ENCODE measurements at regions not wholly inside any gene's neighbourhood (a gene's known extent, or its start where the extent isn't known, plus 50 kb on each side); places are given as distances from the start of the nearest gene placed in this dataset.
A peak's percentile ranks its signal among the peaks of the same experiment; 100 is the strongest.
"Not testable (repeated sequence)": the region's sequence is repeated elsewhere in the genome, so short reads cannot be mapped to it uniquely, and the experiment has no call there.

DNA sequence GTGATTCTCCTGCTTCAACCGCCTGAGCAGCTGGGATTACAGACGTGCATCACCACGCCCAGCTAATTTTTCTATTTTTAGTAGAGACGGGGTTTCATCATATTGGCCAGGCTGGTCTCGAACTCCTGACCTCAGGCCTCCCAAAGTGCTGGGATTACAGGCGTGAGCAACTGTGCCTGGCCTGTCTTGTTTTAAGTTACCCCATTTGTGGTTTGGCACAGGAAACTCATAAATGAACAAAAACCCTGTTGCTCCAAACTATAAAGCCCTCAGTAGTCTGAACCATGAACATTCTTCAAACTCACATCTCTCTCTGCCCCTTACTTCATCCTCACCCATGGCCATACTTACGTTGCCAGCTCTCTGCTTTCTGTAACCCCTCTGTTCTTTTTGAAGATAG is 61.7 kb downstream of the RHOU start:
- DNase-seq, result not testable (repeated sequence)

DNA sequence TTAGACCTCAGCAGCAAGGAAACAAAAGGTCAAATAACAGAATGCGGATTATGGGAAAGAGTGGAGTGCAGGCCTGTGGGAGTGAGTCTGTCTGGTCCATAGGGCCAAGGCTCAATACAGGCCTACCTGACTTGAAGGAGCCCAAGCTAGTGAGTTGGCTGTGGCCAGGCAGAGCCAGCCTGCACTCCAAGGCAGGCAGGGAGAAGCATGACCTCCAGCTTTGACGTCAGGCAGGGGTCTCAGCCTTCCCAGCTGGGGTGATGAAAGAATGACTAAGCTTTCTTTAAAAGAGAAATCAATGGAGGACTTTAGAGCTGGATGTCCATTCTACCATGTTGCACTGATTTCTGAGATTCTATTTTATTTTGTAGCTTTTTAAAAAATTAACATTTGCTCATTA is 62.8 kb downstream of the RHOU start:
- DNase-seq, result no peak

DNA sequence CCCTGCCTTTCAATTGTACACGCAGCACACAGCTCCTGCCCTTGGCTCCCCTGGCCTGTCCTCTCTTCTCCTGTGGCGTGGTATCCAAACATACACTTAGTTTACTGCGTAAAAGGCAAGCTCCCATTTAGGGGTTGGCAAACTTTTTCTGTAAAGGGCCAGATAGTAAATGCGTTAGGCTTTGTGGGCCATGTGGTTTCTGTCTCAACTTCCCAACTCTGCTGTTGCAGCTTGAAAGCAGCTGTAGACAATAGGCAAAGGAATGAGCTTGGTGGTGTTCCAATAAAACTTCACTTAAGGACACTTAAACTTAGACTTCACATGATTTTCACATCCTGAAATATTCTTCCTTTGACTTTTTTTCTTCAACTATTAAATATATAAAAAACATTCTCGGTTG is 63.3 kb downstream of the RHOU start:
- DNase-seq, result no peak

DNA sequence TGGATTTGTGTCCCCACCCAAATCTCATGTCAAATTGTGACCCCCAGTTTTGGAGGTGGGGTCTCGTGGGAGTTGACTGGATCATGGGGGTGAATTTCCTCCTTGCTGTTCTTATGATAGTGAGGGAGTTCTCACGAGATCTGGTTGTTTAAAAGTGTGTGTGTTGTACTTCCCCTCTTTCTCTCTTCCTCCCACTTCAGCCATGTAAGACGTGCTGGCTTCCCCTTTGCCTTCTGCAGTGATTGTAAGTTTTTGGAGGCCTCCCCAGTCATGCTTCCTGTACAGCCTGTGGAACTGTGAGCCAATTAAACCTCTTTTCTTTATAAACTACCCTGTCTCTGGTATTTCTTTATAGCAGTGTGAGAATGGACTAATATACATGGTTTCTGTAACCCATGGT is 64.6 kb downstream of the RHOU start:
- peak in 1 of 2 experiments; percentile 12 for DNase-seq

DNA sequence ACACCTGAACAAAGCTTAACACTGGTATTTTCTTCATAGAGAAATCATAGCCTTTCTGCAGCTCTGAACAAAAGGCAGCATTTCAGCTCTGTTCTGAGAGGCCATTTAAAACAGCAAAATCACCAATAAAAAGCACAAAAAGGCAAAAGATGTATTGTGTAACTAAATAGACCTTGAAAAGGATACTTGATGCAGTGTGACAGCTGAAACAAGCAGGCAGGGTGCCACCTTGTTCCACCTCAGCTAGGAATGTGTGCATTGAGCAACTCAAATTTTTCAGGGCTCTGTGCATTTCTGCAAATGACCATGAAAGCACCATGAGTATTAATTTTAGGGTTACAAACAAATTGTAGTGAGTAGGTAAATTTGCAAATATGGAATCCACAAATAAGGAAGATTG is 65.8 kb downstream of the RHOU start:
- DNase-seq, result no peak

DNA sequence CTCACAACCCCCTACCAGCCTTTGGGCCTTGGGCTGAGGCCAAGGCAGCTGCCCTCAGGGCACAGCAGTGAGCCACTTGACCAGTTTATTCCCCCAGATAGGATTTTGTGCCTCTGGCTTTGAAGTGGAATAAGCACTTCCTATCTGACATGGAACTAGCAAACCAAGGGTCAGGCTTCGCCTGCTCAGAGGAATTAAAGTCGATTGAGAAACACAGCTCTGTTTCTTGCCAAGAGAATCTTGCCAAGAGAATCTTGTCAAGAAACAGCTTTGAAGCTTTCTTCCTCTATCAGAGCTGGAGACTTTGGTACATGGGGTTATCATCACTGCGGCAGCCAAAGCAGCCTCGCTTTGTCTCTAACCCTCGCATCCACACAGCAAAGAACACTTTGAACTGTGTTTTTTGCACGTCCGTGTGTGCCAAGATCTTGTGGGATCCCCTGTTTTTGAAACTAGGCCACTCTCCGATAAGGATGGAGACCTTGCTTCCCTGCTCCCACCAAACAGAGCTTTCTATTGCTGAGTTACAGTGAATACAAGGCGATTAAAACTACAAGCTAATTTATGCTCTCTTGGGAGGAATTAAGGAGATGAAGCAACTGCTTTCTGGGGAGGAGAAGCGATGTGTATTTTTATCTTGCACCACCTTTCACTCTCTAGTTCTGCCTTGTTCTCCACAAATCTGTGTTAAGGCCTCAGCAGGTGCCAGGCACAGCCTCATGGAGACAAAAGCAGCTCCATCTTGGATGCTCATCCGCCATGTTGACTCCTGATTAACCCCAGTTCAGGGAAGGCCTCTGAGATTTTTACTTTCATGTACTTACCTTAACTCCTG is 67.3 kb downstream of the RHOU start:
- peak; percentile 14 to 27 for DNase-seq

DNA sequence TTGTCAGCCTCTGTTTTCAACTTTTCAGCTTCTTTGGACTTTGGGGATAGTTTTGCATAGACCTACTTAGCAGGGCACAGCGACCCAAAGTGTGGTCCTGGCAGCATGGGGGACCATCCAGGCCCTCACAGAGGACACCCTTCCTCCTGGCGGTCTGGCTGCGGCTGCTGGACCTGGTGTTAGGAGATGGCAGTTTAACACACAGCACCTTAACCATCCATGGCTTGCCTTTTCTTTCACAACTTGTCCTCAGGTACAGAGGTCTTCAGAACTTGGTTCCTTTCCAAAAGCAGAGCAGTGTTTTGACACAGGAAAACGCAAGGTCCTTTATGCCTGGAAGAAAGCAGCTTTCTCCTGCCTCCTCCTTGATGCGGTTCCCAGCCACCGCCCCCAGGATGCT is 68.1 kb downstream of the RHOU start:
- no peak for DNase-seq

DNA sequence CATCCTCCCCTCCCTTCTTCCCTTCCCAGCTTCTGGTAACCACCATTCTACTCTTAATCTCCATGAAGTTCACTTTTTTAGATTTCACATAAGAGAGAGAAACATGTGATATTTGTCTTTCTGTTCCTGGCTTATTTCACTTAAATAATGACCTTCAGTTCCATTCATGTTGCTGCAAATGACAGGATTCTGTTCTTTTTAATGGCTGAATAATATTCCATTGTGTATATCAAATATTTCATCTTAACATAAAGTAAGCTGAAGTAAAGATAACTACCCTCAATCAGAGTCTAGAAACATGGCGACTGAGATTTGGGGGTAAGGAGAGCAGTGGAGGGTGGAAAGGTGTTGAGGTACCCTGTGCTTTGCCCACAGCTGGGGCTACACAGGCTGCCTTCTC is 68.9 kb downstream of the RHOU start:
- DNase-seq, result no peak

DNA sequence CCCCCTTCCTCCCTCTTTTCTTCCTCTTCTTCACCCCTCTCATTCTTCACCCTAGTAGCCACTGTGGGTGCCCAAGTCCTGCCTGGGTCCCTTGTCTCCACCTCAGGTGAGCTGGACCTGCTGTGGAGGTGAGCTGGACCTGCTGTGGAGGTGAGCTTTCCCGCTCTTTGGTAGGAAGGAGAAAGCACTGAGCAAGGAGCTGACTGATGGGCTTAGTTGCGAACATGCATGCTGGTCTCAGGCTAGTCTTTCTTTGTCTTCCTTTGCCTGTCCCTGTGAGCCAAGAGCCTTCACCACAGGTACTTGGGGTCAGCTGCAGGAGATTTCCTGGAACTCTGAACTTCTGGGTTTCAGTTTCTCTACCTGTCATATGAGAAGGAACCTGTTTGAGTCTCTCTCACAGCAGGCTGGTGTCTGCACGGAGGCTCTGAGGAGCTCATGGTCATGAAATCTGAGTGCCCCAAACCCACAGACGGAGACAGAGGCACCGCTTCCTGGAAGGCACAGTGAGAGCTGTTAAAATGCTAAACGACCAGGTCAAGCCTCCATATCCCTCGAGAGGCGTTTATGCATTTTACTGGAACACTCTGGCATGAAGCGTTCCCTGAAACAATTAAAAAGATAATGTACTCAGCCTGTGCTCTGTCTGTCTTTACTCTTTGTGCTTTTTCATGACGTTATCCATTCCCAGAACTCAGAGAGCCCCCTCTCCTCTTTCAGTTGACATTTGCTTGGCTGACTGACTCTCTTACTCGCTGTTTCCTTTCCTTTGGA is 69.5 kb downstream of the RHOU start:
- DNase-seq, result no peak

DNA sequence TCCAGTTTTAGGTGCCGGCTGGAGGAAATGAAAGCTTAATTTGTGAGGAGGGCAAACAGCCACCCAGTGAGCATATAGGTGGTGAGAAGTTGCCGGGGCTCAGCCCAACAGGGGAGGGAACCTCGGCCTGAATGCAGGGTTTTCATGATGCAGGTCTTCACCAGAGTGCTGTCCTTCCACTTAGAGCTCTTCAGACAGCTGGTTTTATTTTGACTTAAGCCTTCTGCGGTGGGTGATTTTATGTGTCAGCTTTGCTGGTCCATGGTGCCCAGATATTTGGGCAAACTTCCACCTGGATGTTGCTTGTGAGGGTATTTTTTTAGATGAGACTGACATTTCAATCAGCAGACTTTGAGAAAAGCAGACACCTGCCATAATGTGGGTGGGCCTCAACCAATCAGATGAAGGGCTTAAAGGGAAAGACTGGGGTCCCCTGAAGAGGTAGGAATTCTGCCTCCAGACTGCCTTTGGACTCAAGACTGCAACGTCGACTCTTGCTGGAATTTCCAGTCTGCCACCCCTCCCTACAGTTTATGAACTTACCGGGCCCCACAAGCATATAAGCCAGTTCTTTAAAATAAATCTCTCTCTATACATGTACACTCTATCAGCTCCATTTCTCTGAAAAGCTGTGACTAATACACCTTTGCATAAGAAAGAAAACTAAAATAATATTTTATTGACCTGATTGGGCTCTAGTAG is 72.8 kb downstream of the RHOU start:
- no peak for DNase-seq

DNA sequence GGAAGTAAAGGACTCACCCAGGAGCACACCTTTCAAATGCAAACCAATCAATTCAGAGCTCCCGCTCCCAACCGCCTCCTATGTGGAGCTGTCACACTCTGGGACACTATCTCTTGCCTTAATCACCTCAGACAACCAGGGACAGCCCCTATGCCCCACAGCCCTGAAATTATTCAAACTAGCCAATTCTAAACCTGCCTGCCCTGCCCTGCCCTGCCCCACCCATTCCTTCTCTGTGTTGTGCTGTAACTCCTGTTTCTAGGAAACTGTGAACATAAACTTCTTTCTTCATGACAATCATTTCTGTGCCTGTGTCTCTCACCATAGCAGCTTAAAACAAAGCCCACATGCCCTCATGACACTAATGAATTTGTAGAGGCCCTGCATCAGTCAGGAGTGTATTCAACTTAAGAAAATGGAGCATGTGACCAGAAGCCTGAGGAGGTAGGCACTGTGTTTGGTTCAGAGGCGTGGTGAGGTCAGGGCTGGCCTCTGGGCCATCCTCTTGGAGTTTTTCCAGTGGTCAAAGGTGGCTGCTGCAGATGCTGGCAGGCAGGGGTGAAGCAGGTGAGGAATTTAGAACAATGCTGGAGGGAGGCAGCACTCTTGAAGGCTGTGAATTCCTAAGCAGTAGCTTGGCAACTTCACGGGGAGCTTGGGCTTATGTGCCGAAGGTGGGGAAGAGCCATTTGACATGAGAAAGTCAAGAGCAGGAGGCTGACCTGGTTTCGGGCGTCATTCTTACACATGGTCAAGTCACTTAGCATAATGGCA is 74.5 kb downstream of the RHOU start:
- DNase-seq, result no peak

DNA sequence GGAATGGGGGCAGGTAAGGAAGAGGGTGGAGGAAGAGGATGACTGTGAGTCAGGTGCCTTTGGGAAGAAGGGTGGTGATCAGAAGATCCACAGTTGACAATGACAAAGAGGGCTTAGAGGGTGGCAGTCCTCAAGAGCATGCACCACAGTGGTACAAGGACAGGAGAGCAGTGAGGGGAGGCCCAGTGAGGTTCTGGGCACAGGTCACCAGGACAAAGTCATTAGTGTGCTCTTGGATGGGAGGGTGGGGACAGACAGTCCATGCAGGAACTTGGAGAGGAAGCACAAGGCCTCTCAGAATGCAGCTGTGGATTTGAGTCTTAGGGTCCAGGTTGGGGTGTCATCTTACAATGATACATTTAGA is 75.1 kb downstream of the RHOU start:
- no peak for DNase-seq

DNA sequence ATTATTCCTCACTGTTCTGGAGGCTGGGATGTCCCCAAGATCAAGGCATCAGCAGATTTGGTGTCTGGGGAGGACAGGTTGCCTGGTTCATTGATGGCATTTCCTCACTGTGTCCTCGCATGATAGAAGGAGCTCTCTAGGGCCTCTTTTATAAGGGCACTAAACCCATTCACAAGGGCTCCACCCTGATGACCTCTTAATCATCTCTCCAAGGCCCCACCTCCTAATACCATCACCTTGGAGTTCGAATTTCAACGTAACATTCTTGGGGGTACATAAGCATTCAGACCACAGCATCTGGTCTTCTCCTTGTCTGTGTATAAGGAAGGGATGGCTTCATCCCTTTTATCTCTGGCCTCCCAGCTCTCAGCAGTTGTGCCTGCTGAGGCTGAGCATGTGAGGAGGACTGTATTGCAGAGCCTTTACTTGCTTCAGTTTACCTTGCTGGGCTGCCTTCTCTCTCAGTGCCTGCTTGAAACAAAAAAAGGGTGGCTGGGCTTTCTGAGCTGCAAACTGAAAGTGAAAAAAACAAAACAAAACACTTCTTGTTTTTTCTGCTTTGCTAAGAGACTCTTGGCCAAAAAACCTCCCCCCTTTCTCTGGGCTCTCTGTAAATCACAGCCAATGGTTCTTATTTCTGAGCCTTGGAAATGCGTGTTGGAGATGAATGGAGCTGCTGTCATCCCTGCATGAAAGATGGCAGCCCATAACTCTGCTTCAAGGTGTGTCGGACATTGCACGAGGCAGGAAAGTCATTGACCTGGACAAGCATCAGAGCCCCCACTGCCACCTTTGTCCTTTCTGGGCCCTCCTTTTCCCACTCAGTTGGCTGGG is 75.8 kb downstream of the RHOU start:
- DNase-seq, result no peak

DNA sequence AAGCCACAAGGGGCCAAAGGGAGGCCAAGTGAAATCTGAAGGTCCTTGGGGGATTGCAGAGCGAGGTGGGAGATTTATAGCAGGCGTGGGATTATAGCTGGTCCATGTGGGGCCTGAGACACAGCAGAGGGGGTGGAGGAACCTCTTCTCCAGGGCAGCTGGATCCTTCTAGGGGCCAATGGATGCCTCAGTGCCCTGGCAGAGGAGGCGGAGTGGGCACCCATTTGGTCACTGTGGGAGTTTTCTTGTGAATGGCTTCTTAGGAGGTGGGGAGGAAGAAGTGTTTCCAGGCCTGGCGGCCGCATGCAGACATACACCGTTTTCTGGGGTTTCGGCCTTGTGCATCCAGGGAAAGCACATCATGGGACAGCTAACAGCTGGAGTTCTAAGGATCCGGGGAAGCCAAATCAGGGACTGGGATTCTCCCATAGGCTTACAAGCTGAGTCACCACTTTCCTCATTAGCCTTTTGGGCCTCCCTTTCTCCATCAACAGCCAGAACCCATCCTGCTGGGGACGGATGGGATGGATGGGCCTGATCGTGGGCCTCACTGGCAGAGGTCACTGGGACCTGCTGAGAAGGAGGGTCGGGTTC is 76.5 kb downstream of the RHOU start:
- DNase-seq, result no peak

DNA sequence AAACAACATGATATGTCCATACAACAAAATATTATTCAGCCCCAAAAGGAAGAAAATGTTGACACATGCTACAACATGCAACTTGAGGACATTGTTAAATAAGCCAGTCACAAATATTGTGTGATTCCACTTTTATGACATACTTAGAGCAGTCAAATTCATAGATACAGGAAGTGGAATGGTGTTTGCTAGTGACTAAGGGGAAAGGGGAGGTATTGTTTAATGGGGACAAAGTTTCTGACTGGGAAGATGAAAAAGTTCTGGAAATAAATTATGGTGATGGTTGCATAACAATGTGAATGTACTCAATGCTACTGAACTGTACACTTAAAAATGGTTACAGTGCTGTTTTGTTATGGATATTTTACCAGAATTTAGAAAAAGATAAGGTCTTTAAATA is 77.7 kb downstream of the RHOU start:
- no peak for DNase-seq

DNA sequence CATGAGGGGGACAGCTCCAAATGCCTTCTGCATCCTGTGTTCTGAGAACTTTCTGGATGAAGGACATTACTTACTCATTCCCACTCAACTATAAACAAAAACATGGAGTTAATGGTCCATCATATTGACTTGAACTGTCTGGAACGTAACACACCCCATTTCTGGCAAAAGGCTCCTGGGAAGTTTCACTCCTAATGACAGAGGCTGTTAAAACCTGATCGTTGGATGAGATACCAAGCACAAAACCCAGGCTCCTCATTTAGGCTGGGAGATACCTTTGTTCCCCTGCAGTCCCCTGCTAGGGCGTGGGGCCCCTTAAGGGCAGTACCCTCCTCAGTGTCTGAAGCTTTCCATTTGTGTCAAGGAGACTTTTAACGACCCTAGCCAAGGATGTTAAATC is 78.9 kb downstream of the RHOU start:
- DNase-seq, result no peak

DNA sequence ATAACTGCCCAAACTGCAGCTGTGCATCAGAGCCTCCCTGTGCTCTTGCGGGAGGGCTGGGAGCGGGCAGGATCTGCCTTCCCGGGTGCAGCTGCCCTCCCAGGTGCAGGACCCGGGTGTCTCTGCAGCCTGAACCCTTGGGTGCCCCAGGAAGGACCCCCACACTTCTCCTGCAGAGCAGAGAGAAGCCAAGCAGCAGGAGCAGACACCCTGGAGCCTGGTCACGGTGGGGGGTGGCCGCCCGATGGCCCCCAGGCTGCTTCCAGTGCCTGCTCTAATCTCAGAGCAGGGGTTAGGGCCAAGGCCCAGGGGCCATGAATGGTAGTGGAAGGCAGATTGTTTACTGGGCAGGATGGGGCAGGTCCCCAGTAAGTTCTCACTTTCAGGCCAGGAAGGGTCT is 83.0 kb downstream of the RHOU start:
- no peak for DNase-seq

DNA sequence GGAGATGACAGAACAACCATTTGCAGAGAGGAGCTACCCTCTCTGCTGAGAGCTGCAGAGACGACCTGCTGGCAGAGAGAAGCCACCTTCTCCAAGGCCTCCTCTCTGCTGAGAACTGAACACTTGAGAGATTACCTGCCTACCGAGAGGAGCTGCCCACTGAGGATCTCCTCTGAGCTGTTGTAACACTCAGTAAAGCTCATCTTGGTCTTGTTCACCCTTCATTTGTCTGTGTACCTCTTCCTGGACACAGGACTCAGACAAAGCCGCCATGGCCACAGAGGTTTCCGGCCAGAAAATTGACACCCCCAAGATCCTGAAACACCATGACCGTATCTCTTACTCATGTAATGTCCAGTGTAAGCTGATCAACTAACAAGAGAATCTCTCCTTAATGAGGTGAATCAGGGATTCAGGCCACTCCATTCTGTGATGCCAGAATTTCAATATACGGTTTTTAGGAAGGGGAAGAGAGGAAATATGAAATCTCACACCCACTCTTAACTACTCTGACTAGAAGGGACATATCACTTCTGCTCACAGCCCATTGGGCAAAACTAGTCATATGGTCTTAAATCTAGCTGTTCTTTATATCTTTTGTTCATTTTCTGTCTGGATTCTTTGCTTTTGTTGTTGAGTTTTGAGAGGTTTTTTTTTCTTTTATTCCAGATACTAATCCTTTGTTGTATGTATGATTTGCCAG is 83.8 kb downstream of the RHOU start:
- no peak for DNase-seq

DNA sequence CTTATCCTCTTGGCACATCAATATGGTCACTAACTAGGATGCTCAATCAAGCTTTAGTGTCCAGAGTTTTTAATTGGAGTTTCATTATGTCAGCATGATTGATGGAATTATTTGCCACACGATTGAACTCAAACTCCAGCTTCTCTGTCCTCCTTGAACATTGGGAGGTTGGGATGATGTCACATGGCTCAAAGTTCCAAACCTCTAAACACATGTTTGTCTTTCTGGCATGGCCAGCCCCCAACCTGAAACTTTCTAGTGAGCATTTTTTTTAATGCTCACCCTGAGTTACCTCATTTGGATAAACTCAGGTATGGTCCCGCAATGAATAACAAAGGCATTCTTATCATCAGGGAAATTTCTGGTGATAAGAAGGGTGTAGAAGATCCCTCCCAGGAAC is 86.0 kb downstream of the RHOU start:
- DNase-seq, result no peak

DNA sequence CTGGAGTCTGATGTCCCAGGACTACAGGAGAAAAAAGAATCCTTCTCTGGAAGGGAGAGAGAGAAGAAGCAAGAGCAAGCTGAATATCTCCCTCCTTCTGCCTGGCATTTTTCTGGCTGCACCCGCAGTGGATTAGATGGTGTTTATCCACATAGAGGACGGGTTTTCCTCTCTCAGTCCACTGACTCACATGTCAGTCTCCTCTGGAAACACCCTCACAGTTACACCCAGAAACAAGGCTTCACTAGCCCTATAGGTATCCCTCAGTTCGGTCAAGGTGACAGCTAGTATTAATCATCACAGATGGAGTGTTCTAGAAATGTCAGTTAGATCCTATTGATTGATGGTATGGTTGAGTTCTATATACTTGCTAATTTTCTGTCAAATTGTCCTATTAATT is 87.9 kb downstream of the RHOU start:
- DNase-seq, result no peak

DNA sequence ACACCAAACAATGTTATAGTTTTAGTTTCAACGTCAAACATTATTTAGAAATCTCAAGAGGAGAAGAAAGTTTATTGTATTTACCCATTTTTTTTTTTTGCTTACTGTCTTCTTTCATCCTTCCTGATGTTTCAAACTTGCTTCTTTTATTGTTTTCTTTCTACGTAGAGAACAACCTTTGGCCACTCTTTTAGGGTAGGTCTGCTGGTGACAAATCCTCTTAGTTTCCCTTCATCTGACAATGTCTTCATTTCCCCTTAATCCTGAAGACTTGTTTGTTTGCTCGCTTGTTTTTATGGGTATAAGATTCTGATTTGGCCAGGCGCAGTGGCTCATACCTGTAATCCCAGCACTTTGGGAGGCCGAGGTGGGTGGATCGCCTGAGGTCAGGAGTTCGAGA is 89.1 kb downstream of the RHOU start:
- no peak for DNase-seq

Measured in AML-193 (cell line).